Choroid plexus epithelial cell (primary cell): ENCODE measurements at regions not wholly inside any gene's neighbourhood (a gene's known extent, or its start where the extent isn't known, plus 50 kb on each side); places are given as distances from the start of the nearest gene placed in this dataset.

ENCODE experiments used
- DNase-seq: peaks from one replicate; pipeline ENCODE4 v3.0.0-alpha.2; 2010; ENCODE audit warnings: low read depth
- H3K4me3 ChIP-seq: 2 replicates; pipeline ENCODE4 v1.5.1; 2011; ENCODE audit warnings: low read depth, mild to moderate bottlenecking, control low read depth, low read length, moderate library complexity
- CTCF ChIP-seq: conservative IDR thresholded peaks from 2 replicates; pipeline ENCODE4 v1.5.1; 2011; ENCODE audit warnings: low read depth, mild to moderate bottlenecking, control low read depth, inconsistent platforms, low read length, moderate library complexity

GRCh38 chr3:182052757-182053156 is 341.0 kb downstream of the SOX2 start:
- DNase-seq: no peak
- no peak overlapping the region for H3K4me3 ChIP-seq
- TF ChIP-seq CTCF: no peak

GRCh38 chr3:182058488-182058887 is 346.8 kb downstream of the SOX2 start:
- H3K4me3 ChIP-seq: no peak overlapping the region
- no peak for TF ChIP-seq CTCF
- no peak for DNase-seq

GRCh38 chr3:182063742-182064141 is 352.0 kb downstream of the SOX2 start:
- no peak for DNase-seq
- no peak overlapping the region for H3K4me3 ChIP-seq
- no peak for TF ChIP-seq CTCF

- no peak overlapping the region for H3K4me3 ChIP-seq
- no peak for DNase-seq
- TF ChIP-seq CTCF: no peak
These were observed 355.7 kb downstream of the SOX2 start for GRCh38 chr3:182067423-182067822.

GRCh38 chr3:182078316-182078715 is 366.6 kb downstream of the SOX2 start:
- no peak overlapping the region for H3K4me3 ChIP-seq
- TF ChIP-seq CTCF: no peak
- no peak for DNase-seq

GRCh38 chr3:182078929-182079328 is 367.2 kb downstream of the SOX2 start:
- DNase-seq: no peak
- TF ChIP-seq CTCF: no peak

GRCh38 chr3:182081096-182081495 is 369.4 kb downstream of the SOX2 start:
- no peak overlapping the region for H3K4me3 ChIP-seq
- no peak for TF ChIP-seq CTCF
- no peak for DNase-seq

More at GRCh38 chr3:182078929-182079328, 367.2 kb downstream of the SOX2 start:
- no peak overlapping the region for H3K4me3 ChIP-seq
